Aorta (tissue), 5 donors: ENCODE measurements at regions not wholly inside any gene's neighbourhood (a gene's known extent, or its start where the extent isn't known, plus 50 kb on each side); places are given as distances from the start of the nearest gene placed in this dataset.

Experiments used
- ATAC-seq: fragments of 200-7000 bp; cut with Tn5 transposase; one replicate; pipeline ENCODE4 v1.9.1; 2022; ENCODE audit warnings: moderate library complexity; ENCODE audit not compliant: low FRiP score
- DNase-seq, 2 donors: peaks; one replicate each; pipeline ENCODE4 v3.0.0-alpha.2; 2020
- H3K27ac ChIP-seq, 2 donors: one replicate each; pipeline ENCODE4 v1.5.1; 2013; ENCODE audit warnings: low read length in 2 of 2, mild to moderate bottlenecking in 2 of 2, moderate library complexity in 2 of 2, control low read depth in 1 of 2, inconsistent platforms in 1 of 2, low read depth in 1 of 2
- H3K27me3 ChIP-seq, 2 donors: one replicate each; pipeline ENCODE4 v1.6.1; 2013; ENCODE audit warnings: control low read depth in 1 of 2, low read length in 1 of 2, mild to moderate bottlenecking in 1 of 2, moderate library complexity in 1 of 2; ENCODE audit not compliant: insufficient read depth in 2 of 2, control insufficient read depth in 1 of 2
- H3K36me3 ChIP-seq, 2 donors: one replicate each; pipeline ENCODE4 v1.6.1; 2013; ENCODE audit warnings: control low read depth in 1 of 2, low read length in 1 of 2, mild to moderate bottlenecking in 1 of 2; ENCODE audit not compliant: insufficient read depth in 2 of 2, control insufficient read depth in 1 of 2
- H3K4me1 ChIP-seq, 2 donors: one replicate each; pipeline ENCODE4 v1.6.1; 2013; ENCODE audit warnings: low read length in 2 of 2, control low read depth in 1 of 2, mild to moderate bottlenecking in 1 of 2, moderate library complexity in 1 of 2; ENCODE audit not compliant: insufficient read depth in 2 of 2, control insufficient read depth in 1 of 2
- H3K4me3 ChIP-seq, 2 donors: one replicate each; pipeline ENCODE4 v1.5.1; 2013; ENCODE audit warnings: low read length in 2 of 2, control low read depth in 1 of 2, mild to moderate bottlenecking in 1 of 2
- H3K9me3 ChIP-seq: one replicate; pipeline ENCODE4 v1.6.1; 2013; ENCODE audit warnings: mild to moderate bottlenecking, low read length; ENCODE audit not compliant: control insufficient read depth
- WGBS, 2 donors: extraction: QIAGEN DNeasy Blood & Tissue Kit; methylation state at CpG; one replicate each; pipeline ENCODE4 v1.1.7; 2013; 5-methylcytosine and 5-hydroxymethylcytosine counted together
- intact Hi-C, 2 donors: fragments of 100-400 bp; cut with DNase I; formaldehyde crosslinking; loops; one replicate each; pipeline versions ENCODE4 v1.14.2 to v1.15.0; 2022
- donor health status: healthy with polysubstance abuse.
- donor health status: Bipolar disorder and iron deficiency.
- donor health status: DM: no; HTN: no; CAD: no.
- donor health status: DM: no; HTN: no; CAD: no.
- donor health status: DM: yes; HTN: yes; CAD: no.

GRCh38 chr21:18601146-18601545 is 197.6 kb upstream of the TMPRSS15 start:
- 92 to 95% methylated on average over 1 of the region's 1 CpG for WGBS, 2 donors
- no peak for DNase-seq

GRCh38 chr21:18602711-18603110 is 199.1 kb upstream of the TMPRSS15 start:
- Histone ChIP-seq H3K9me3 (no peaks in the 10 kb centered on the region), H3K36me3 (no peaks in the 10 kb centered on the region), H3K4me3 (no peak overlapping the region), H3K4me1 (no peaks in the 10 kb centered on the region), H3K27me3 (no peaks in the 10 kb centered on the region), H3K27ac (no peak overlapping the region)
- DNase-seq (no peak), ATAC-seq (no peak)
- intact Hi-C loops, result loop anchor here in 1 of 2 donors (10.0 kb wide), 1 partner anchor 62 kb away; no protein-coding TSS in a partner anchor
- 60 to 67% methylated on average over 3 of the region's 3 CpGs for WGBS, 2 donors

More at GRCh38 chr21:18601146-18601545, 197.6 kb upstream of the TMPRSS15 start:
- no peaks in the 10 kb centered on the region for H3K36me3 ChIP-seq
- H3K27me3 ChIP-seq, result no peaks in the 10 kb centered on the region
- no peak overlapping the region for H3K27ac ChIP-seq
- H3K4me3 ChIP-seq, result no peak overlapping the region
- H3K4me1 ChIP-seq, result no peaks in the 10 kb centered on the region
- intact Hi-C loops, result loop anchor here in 1 of 2 donors (10.0 kb wide), 1 partner anchor 64 kb away; no protein-coding TSS in a partner anchor
- no peaks in the 10 kb centered on the region for H3K9me3 ChIP-seq
- no peak for ATAC-seq

GRCh38 chr21:18603261-18603660 is 199.7 kb upstream of the TMPRSS15 start:
- Histone ChIP-seq H3K9me3 (no peaks in the 10 kb centered on the region), H3K4me3 (no peak overlapping the region), H3K27ac (no peak overlapping the region), H3K27me3 (no peaks in the 10 kb centered on the region), H3K4me1 (no peaks in the 10 kb centered on the region), H3K36me3 (no peaks in the 10 kb centered on the region)
- ATAC-seq (no peak), DNase-seq (no peak)
- intact Hi-C loops, result loop anchor here in 1 of 2 donors (10.0 kb wide), 1 partner anchor 62 kb away; no protein-coding TSS in a partner anchor
- 57 to 64% methylated on average over 2 of the region's 2 CpGs for WGBS, 2 donors

GRCh38 chr21:18603980-18604379 is 200.4 kb upstream of the TMPRSS15 start:
- intact Hi-C loops, result loop anchor here in 1 of 2 donors (10.0 kb wide), 1 partner anchor 61 kb away; no protein-coding TSS in a partner anchor
- no peak for DNase-seq
- H3K27me3 ChIP-seq, result no peaks in the 10 kb centered on the region
- no peak overlapping the region for H3K27ac ChIP-seq
- H3K4me1 ChIP-seq, result no peaks in the 10 kb centered on the region
- no peaks in the 10 kb centered on the region for H3K36me3 ChIP-seq
- no peak overlapping the region for H3K4me3 ChIP-seq
- WGBS, 2 donors, result 81 to 90% methylated on average over 3 of the region's 3 CpGs
- no peak for ATAC-seq
- no peaks in the 10 kb centered on the region for H3K9me3 ChIP-seq

- Histone ChIP-seq H3K36me3 (no peaks in the 10 kb centered on the region), H3K27me3 (no peaks in the 10 kb centered on the region), H3K4me1 (no peaks in the 10 kb centered on the region), H3K9me3 (no peaks in the 10 kb centered on the region), H3K4me3 (no peak overlapping the region), H3K27ac (no peak overlapping the region)
- DNase-seq (no peak), ATAC-seq (no peak)
- intact Hi-C loops, result loop anchor here in 1 of 2 donors (10.0 kb wide), 1 partner anchor 57 kb away; no protein-coding TSS in a partner anchor
- 74 to 79% methylated on average over 1 of the region's 1 CpG for WGBS, 2 donors
Measured at GRCh38 chr21:18608226-18608625, 204.6 kb upstream of the TMPRSS15 start.

GRCh38 chr21:18614303-18614702 is 210.7 kb upstream of the TMPRSS15 start:
- 76 to 77% methylated on average over 3 of the region's 3 CpGs for WGBS, 2 donors
- DNase-seq, result no peak
- Histone ChIP-seq H3K9me3 (no peaks in the 10 kb centered on the region), H3K4me3 (no peak overlapping the region), H3K36me3 (no peaks in the 10 kb centered on the region), H3K4me1 (no peaks in the 10 kb centered on the region), H3K27ac (no peak overlapping the region), H3K27me3 (no peaks in the 10 kb centered on the region)
- no peak for ATAC-seq
- intact Hi-C loops, result no loop called here

GRCh38 chr21:18617291-18617690 is 213.7 kb upstream of the TMPRSS15 start:
- ATAC-seq (no peak), DNase-seq (no peak)
- intact Hi-C loops, result no loop called here
- no peaks in the 10 kb centered on the region for H3K27me3 ChIP-seq
- H3K4me1 ChIP-seq, result no peaks in the 10 kb centered on the region
- no peaks in the 10 kb centered on the region for H3K36me3 ChIP-seq
- H3K27ac ChIP-seq, result no peak overlapping the region
- WGBS, 2 donors, result 65 to 77% methylated on average over 3 of the region's 3 CpGs
- no peak overlapping the region for H3K4me3 ChIP-seq
- no peaks in the 10 kb centered on the region for H3K9me3 ChIP-seq

- intact Hi-C loops, result no loop called here
- H3K4me3 ChIP-seq, result no peak overlapping the region
- DNase-seq, result no peak
- no peak overlapping the region for H3K27ac ChIP-seq
- 65 to 72% methylated on average over 4 of the region's 4 CpGs for WGBS, 2 donors
- no peaks in the 10 kb centered on the region for H3K9me3 ChIP-seq
- no peaks in the 10 kb centered on the region for H3K36me3 ChIP-seq
- H3K4me1 ChIP-seq, result no peaks in the 10 kb centered on the region
- H3K27me3 ChIP-seq, result no peaks in the 10 kb centered on the region
- no peak for ATAC-seq
Measured at GRCh38 chr21:18620436-18620835, 216.9 kb upstream of the TMPRSS15 start.

GRCh38 chr21:18622383-18622782 is 218.8 kb upstream of the TMPRSS15 start:
- ATAC-seq (no peak), DNase-seq (no peak)
- H3K9me3 ChIP-seq, result no peaks in the 10 kb centered on the region
- intact Hi-C loops, result no loop called here
- H3K4me3 ChIP-seq, result no peak overlapping the region
- no peak overlapping the region for H3K27ac ChIP-seq
- H3K36me3 ChIP-seq, result no peaks in the 10 kb centered on the region
- no peaks in the 10 kb centered on the region for H3K27me3 ChIP-seq
- H3K4me1 ChIP-seq, result no peaks in the 10 kb centered on the region
